GM13976 (cell line): ENCODE measurements at regions not wholly inside any gene's neighbourhood (a gene's known extent, or its start where the extent isn't known, plus 50 kb on each side); places are given as distances from the start of the nearest gene placed in this dataset.

ENCODE experiments used
- DNase-seq: peaks from one replicate; pipeline ENCODE4 v3.0.0; 2012; ENCODE audit warnings: low spot score
- CTCF ChIP-seq: IDR thresholded peaks from 2 replicates; pipeline ENCODE4 v1.5.1; 2012; ENCODE audit warnings: borderline replicate concordance, mild to moderate bottlenecking; ENCODE audit not compliant: insufficient read depth; ENCODE audit errors: extremely low read depth, missing control alignments, control extremely low read depth
- in situ Hi-C: fragments of 300-500 bp; cut with MboI; formaldehyde crosslinking; loops from one replicate; pipeline ENCODE4 v1.12.0; 2022; ENCODE audit warnings: low sequenced_read_pairs, mixed read lengths, inconsistent platforms; ENCODE audit not compliant: unreplicated experiment

GRCh38 chr21:31489726-31490125, 145.7 kb upstream of the TIAM1 start:
- no peak for TF ChIP-seq CTCF
- DNase-seq: no peak
- in situ Hi-C loops: no loop called here

- no peak for DNase-seq
- in situ Hi-C loops: no loop called here
- TF ChIP-seq CTCF: no peak
These were observed 145.0 kb upstream of the TIAM1 start for GRCh38 chr21:31489014-31489413.

- in situ Hi-C loops: no loop called here
- no peak for TF ChIP-seq CTCF
- no peak for DNase-seq
These were observed 140.2 kb upstream of the TIAM1 start for GRCh38 chr21:31484219-31484618.

- in situ Hi-C loops: no loop called here
- DNase-seq: no peak
- TF ChIP-seq CTCF: no peak
These were observed 139.1 kb upstream of the TIAM1 start for GRCh38 chr21:31483146-31483545.

GRCh38 chr21:31482460-31482859, 138.4 kb upstream of the TIAM1 start:
- DNase-seq: no peak
- no peak for TF ChIP-seq CTCF
- in situ Hi-C loops: no loop called here

GRCh38 chr21:31480228-31480627, 136.2 kb upstream of the TIAM1 start:
- DNase-seq: no peak
- TF ChIP-seq CTCF: no peak
- in situ Hi-C loops: no loop called here

- TF ChIP-seq CTCF: no peak
- DNase-seq: no peak
- in situ Hi-C loops: no loop called here
These were observed 135.7 kb upstream of the TIAM1 start for GRCh38 chr21:31479714-31480113.
